ACHN (cell line): ENCODE measurements at regions not wholly inside any gene's neighbourhood (a gene's known extent, or its start where the extent isn't known, plus 50 kb on each side); places are given as distances from the start of the nearest gene placed in this dataset.

Experiments
- DNase-seq: peaks from one replicate; pipeline ENCODE4 v3.0.0-alpha.2; 2015
- in situ Hi-C: cut with HindIII; loops from 2 replicates; pipeline ENCODE4 v1.10.0; 2017; ENCODE audit warnings: low sequenced_read_pairs, low pct_ligation_motif_present, low pct_unique_long_range_greater_than_20kb

GRCh38 chr6:150725795-150726194 lies 126.1 kb downstream of the PLEKHG1 start:
- in situ Hi-C loops, result no loop called here
- DNase-seq, result no peak

- DNase-seq, result no peak
- in situ Hi-C loops, result no loop called here
Measured at GRCh38 chr6:150729188-150729748, 129.6 kb downstream of the PLEKHG1 start.

- no peak for DNase-seq
Measured at GRCh38 chr6:150730801-150731457, 131.2 kb downstream of the PLEKHG1 start.

GRCh38 chr6:150732765-150733539 lies 132.6 kb upstream of the MTHFD1L start:
- in situ Hi-C loops, result no loop called here
- DNase-seq, result no peak

More at GRCh38 chr6:150730801-150731457, 131.2 kb downstream of the PLEKHG1 start:
- in situ Hi-C loops, result no loop called here

GRCh38 chr6:150733726-150734125 lies 131.8 kb upstream of the MTHFD1L start:
- no peak for DNase-seq
- in situ Hi-C loops, result no loop called here

- no peak for DNase-seq
- in situ Hi-C loops, result no loop called here
Measured at GRCh38 chr6:150734235-150734634, 131.3 kb upstream of the MTHFD1L start.

GRCh38 chr6:150735341-150735851 lies 130.1 kb upstream of the MTHFD1L start:
- in situ Hi-C loops, result no loop called here
- no peak for DNase-seq

- in situ Hi-C loops, result no loop called here
- DNase-seq, result no peak
Measured at GRCh38 chr6:150738092-150738629, 127.3 kb upstream of the MTHFD1L start.

GRCh38 chr6:150739711-150740349 lies 125.7 kb upstream of the MTHFD1L start:
- in situ Hi-C loops, result no loop called here

GRCh38 chr6:150740453-150740852 lies 125.0 kb upstream of the MTHFD1L start:
- in situ Hi-C loops, result no loop called here
- DNase-seq, result no peak

More at GRCh38 chr6:150739711-150740349, 125.7 kb upstream of the MTHFD1L start:
- no peak for DNase-seq

GRCh38 chr6:150741633-150742200 lies 123.8 kb upstream of the MTHFD1L start:
- in situ Hi-C loops, result no loop called here
- DNase-seq, result peak; percentile 3

- no peak for DNase-seq
- in situ Hi-C loops, result no loop called here
Measured at GRCh38 chr6:150744522-150745260, 120.8 kb upstream of the MTHFD1L start.

GRCh38 chr6:150745896-150746295 lies 119.6 kb upstream of the MTHFD1L start:
- DNase-seq, result no peak
- in situ Hi-C loops, result no loop called here

GRCh38 chr6:150747155-150747554 lies 118.3 kb upstream of the MTHFD1L start:
- in situ Hi-C loops, result no loop called here
- DNase-seq, result no peak

GRCh38 chr6:150749091-150749670 lies 116.3 kb upstream of the MTHFD1L start:
- in situ Hi-C loops, result no loop called here
- no peak for DNase-seq

GRCh38 chr6:150751296-150751695 lies 114.2 kb upstream of the MTHFD1L start:
- no peak for DNase-seq
- in situ Hi-C loops, result no loop called here

GRCh38 chr6:150752409-150752808 lies 113.1 kb upstream of the MTHFD1L start:
- no peak for DNase-seq
- in situ Hi-C loops, result no loop called here
